Loucy (cell line): ENCODE measurements at regions not wholly inside any gene's neighbourhood (a gene's known extent, or its start where the extent isn't known, plus 50 kb on each side); places are given as distances from the start of the nearest gene placed in this dataset.

ENCODE experiments used
- CTCF ChIP-seq: fragments of 200-600 bp; sonication (generic); conservative IDR thresholded peaks from 2 replicates; pipeline ENCODE4 v1.5.1; 2014; ENCODE audit warnings: mild to moderate bottlenecking, antibody characterized with exemption, low read length
- EZH2phosphoT487 ChIP-seq: fragments of 200-600 bp; IDR thresholded peaks from 2 replicates; pipeline ENCODE4 v1.6.1; 2018; ENCODE audit warnings: antibody characterized with exemption, mild to moderate bottlenecking, moderate library complexity, borderline replicate concordance

- TF ChIP-seq CTCF (no peak), EZH2phosphoT487 (no peak)
These were observed 67.7 kb upstream of the DCN start for GRCh38 chr12:91250273-91250665.
